GM12865 (cell line): ENCODE measurements at regions not wholly inside any gene's neighbourhood (a gene's known extent, or its start where the extent isn't known, plus 50 kb on each side); places are given as distances from the start of the nearest gene placed in this dataset.

ENCODE experiments used
- DNase-seq: peaks from one replicate; pipeline ENCODE4 v3.0.0; 2010; ENCODE audit warnings: low read depth
- H3K4me3 ChIP-seq: 2 replicates; pipeline ENCODE4 v1.5.1; 2011; ENCODE audit warnings: mild to moderate bottlenecking, low read depth, low read length, control low read depth
- TF ChIP-seq, protein P1 (sequence below): IDR thresholded peaks from 2 replicates; pipeline ENCODE4 v1.5.1; 2011; ENCODE audit warnings: low read length, control low read depth, low read depth, inconsistent platforms; ENCODE audit not compliant: insufficient read depth; ENCODE audit errors: missing control alignments

DNA sequence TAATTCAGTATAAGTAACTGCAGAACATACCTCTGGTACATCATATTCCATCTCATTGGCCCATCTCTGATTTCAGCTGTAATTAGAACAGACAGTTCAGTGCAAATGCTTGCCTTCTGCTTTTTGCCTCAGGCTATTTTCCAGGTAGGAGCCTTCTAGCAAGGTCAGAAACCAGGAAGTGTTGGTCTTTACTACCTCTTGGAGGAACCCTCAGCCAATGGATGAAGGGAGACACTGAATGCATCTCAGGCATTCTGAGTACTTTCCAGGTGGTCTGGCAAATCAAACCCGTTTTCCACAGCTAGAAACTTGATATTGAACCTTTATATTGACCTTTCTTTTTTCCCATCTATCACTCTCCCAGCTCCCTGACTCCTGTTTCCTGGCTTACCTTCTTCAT lies 348.5 kb upstream of the SOX2 start:
- TF ChIP-seq, protein P1, sequence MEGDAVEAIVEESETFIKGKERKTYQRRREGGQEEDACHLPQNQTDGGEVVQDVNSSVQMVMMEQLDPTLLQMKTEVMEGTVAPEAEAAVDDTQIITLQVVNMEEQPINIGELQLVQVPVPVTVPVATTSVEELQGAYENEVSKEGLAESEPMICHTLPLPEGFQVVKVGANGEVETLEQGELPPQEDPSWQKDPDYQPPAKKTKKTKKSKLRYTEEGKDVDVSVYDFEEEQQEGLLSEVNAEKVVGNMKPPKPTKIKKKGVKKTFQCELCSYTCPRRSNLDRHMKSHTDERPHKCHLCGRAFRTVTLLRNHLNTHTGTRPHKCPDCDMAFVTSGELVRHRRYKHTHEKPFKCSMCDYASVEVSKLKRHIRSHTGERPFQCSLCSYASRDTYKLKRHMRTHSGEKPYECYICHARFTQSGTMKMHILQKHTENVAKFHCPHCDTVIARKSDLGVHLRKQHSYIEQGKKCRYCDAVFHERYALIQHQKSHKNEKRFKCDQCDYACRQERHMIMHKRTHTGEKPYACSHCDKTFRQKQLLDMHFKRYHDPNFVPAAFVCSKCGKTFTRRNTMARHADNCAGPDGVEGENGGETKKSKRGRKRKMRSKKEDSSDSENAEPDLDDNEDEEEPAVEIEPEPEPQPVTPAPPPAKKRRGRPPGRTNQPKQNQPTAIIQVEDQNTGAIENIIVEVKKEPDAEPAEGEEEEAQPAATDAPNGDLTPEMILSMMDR = no peak
- no peak for DNase-seq
- H3K4me3 ChIP-seq = no peak overlapping the region

DNA sequence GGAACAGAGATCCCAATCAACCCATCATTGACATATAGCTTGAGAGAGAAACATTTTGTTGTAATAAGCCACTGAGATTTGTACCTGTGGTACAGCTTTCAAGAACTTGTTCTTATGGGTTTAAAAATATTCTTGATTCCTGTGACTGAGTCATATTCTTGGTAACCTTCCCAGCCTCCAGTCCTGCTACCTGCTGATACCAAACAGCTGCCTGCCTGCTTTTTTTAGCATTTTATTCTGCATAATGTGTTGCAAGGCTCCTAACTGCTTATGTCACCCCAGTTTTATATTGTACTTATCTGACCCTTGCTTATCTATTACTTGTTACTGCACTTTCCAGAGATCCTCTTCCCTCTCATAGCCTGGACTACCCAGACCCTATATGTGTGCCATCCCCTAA lies 349.3 kb upstream of the SOX2 start:
- TF ChIP-seq, protein P1 = no peak
- no peak for DNase-seq
- no peak overlapping the region for H3K4me3 ChIP-seq

DNA sequence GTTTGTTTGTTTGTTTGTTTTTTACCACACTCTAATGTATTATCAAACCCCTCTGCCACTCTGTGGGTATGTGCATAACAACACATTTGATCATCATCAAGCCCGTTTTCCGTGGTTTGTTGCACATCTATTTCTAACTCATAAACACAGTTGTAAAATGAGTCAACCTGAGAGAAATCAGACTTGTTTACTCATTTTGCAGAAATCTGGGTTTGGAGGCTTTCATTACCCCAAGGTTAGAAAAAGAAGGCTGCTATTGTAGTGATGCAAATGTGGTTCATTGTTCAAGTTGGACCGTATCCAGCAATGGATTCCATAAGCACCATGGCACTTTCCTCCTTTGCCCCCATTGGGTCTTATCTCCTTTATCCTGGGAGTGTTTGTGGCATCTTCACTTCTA lies 353.2 kb upstream of the SOX2 start:
- peak; percentile 66 for DNase-seq
- TF ChIP-seq, protein P1 = no peak
- H3K4me3 ChIP-seq = no peak overlapping the region

DNA sequence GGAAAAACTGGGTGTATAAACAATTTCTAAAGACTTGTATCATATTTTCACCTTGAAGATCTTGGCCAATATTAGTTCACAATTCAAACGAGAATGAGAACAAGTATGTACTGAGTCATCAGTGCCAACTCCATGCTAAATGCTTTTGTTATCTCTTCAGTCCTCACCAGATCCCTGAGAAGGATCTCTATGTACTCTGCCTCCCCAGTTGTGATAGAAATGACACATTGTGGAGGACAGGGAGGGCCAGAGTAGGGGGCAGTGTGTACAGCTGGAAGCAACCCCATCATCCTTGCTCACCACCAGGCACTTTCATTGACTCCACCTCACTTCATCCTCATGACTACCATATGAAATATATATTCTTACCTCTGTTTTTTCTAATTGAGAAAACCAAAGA lies 353.7 kb upstream of the SOX2 start:
- peak; percentile 3 for DNase-seq
- TF ChIP-seq, protein P1 = no peak
- no peak overlapping the region for H3K4me3 ChIP-seq

DNA sequence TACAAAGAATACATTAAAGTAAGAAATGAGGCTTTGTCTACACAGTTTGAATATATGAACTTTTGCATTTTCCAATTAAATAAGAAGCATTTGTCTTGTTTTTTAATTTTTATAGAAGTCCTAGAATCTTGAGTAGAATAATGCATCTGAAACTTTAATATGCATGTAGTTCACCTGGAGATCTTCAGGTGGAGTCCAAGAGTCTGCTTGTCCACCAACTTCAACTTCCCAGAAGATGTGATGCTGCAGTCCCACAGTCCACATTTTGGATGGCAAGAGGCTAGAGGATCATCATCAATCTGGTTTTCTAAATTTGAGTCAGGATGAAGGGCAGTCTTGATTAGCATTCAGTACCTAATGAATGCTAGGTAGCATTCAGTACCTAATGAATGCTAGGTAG lies 357.6 kb upstream of the SOX2 start:
- no peak overlapping the region for H3K4me3 ChIP-seq
- TF ChIP-seq, protein P1 = no peak
- no peak for DNase-seq

DNA sequence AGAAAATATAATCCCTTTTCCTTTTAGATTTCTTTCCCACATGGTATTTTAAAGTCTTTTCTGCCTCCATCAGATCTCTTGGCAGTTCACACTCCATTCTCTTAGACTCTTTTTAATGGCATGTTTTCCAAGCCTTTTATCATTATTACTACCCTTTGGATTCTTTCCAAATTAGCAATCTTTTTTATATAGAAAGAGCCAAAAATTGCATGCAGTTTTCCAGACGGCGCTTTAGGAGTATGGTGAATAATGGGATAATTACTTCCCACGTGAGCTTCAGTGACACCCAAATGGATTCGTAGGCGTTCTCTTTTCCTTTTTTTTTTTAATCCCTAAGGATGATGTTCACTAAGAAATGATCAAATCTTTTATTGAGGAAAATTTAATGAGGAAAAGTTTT lies 354.8 kb upstream of the DNAJC19 start:
- DNase-seq = no peak
- TF ChIP-seq, protein P1 = no peak
- no peak overlapping the region for H3K4me3 ChIP-seq

DNA sequence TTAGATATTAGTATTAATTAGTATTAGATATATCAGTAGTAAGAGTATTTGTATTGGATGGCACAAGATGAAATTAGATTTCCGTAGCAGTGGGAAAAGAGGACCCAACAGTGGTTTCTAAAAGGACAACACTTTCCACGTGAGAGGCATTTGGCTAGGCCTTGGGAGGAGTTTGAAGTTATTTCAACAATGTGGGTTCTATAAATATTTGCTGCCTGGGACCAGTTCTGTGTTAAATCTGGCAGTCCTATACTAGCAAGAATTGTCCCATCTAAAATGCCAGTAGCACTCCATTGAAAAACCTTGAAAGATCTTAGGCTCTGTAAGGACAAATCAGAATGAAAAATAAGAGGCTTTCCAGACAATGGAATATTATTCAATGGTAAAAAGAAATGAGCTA lies 347.1 kb upstream of the DNAJC19 start:
- no peak for DNase-seq
- H3K4me3 ChIP-seq = no peak overlapping the region
- TF ChIP-seq, protein P1 = no peak
